DND-41 (cell line): ENCODE measurements at regions not wholly inside any gene's neighbourhood (a gene's known extent, or its start where the extent isn't known, plus 50 kb on each side); places are given as distances from the start of the nearest gene placed in this dataset.

ENCODE experiments used
- ATAC-seq: fragments of 200-7000 bp; cut with Tn5 transposase; 3 replicates; pipeline ENCODE4 v1.9.1; 2021; ENCODE audit warnings: low read depth; ENCODE audit not compliant: insufficient read depth
- DNase-seq: peaks from one replicate; pipeline ENCODE4 v3.0.0-alpha.2; 2020
- H2AFZ ChIP-seq: 2 replicates; pipeline ENCODE4 v1.6.0; 2012; ENCODE audit warnings: low read depth, low read length
- H3K27ac ChIP-seq: 2 replicates; pipeline ENCODE4 v1.5.1; 2012; ENCODE audit warnings: low read length, inconsistent platforms
- H3K27me3 ChIP-seq: fragments of 200-600 bp; sonication (generic); 2 replicates; pipeline ENCODE4 v1.6.0; 2012; ENCODE audit warnings: low read length, mild to moderate bottlenecking, inconsistent platforms; ENCODE audit not compliant: insufficient read depth, poor library complexity
- H3K36me3 ChIP-seq: 2 replicates; pipeline ENCODE4 v1.5.1; 2012; ENCODE audit warnings: low read length, inconsistent platforms; ENCODE audit not compliant: insufficient read depth
- H3K4me1 ChIP-seq: 2 replicates; pipeline ENCODE4 v1.5.1; 2012; ENCODE audit warnings: mild to moderate bottlenecking, low read length; ENCODE audit not compliant: insufficient read depth
- H3K4me2 ChIP-seq: 2 replicates; pipeline ENCODE4 v1.6.0; 2012; ENCODE audit warnings: mild to moderate bottlenecking, moderate library complexity, low read length, inconsistent platforms; ENCODE audit not compliant: insufficient read depth
- H3K4me3 ChIP-seq, 2 experiments: fragments of 200-600 bp in 1 of 2; shearing (Covaris generic) in 1 of 2; 2 replicates each; pipeline ENCODE4 v1.5.1; 2012 to 2016; ENCODE audit warnings: inconsistent platforms in 2 of 2, low read length in 2 of 2, mild to moderate bottlenecking in 2 of 2, low read depth in 1 of 2, moderate library complexity in 1 of 2
- H3K79me2 ChIP-seq: 2 replicates; pipeline ENCODE4 v1.6.0; 2012; ENCODE audit warnings: low read length, inconsistent platforms; ENCODE audit not compliant: insufficient read depth
- H3K9ac ChIP-seq: 2 replicates; pipeline ENCODE4 v1.6.0; 2012; ENCODE audit warnings: low read depth, mild to moderate bottlenecking, inconsistent platforms, low read length, moderate library complexity
- H3K9me3 ChIP-seq: 2 replicates; pipeline ENCODE4 v1.5.1; 2012; ENCODE audit warnings: low read length, moderate library complexity, mild to moderate bottlenecking, inconsistent platforms; ENCODE audit not compliant: insufficient read depth, severe bottlenecking
- H4K20me1 ChIP-seq: 2 replicates; pipeline ENCODE4 v1.6.0; 2012; ENCODE audit warnings: low read length; ENCODE audit not compliant: insufficient read depth
- EZH2 ChIP-seq: IDR thresholded peaks from 3 replicates; pipeline ENCODE4 v1.6.1; 2012; ENCODE audit warnings: borderline replicate concordance, low read depth, mild to moderate bottlenecking, moderate library complexity, low read length, inconsistent platforms; ENCODE audit not compliant: severe bottlenecking
- TF ChIP-seq, protein P1 (sequence below): IDR thresholded peaks from 2 replicates; pipeline ENCODE4 v1.5.1; 2012; ENCODE audit warnings: borderline replicate concordance, low read length, moderate library complexity, mild to moderate bottlenecking; ENCODE audit not compliant: poor library complexity, severe bottlenecking; ENCODE audit errors: extremely low read depth

DNA sequence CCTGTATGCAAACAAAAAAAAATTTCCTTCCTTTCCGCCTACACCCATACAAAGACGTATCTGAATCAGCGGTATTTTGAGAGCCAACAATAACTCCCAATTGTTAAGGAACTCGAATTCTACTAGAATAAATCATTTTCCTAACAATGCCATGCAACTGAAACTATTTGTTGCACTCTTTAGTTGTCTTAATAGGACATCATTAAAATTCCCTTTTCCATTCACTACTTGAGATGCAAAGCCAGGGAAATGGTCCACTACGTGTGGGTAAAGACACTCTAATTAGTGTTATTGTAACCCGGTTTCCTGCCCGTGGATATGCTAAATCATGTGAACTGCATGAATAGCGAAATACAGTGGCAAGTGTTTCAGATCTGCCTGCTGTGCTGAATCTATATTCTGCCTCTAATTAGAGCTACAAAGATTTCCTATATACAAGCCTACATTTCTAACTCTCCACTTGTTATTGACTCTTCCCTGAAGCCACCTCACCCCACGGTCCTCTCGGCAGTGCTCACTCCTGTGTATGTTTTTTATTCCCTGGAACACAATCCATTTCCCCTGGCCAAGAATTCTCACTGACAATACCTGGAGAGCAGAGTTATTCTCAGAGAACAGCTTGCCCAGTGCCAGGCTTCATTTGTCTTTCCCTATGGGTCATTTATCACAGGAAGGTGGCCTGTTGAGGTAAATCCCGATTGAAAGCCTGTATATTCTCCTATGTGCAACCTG, 168.3 kb downstream of the PAWR start:
- Histone ChIP-seq H3K4me3 (no peak overlapping the region), H3K9me3 (no peaks in the 10 kb centered on the region), H3K27ac (no peak overlapping the region), H3K4me1 (no peaks in the 10 kb centered on the region), H3K9ac (no peak overlapping the region), H3K27me3 (no peaks in the 10 kb centered on the region), H3K79me2 (no peaks in the 10 kb centered on the region), H2AFZ (no peak overlapping the region), H3K4me2 (no peak overlapping the region), H3K36me3 (no peaks in the 10 kb centered on the region), H4K20me1 (no peaks in the 10 kb centered on the region)
- TF ChIP-seq, protein P1, sequence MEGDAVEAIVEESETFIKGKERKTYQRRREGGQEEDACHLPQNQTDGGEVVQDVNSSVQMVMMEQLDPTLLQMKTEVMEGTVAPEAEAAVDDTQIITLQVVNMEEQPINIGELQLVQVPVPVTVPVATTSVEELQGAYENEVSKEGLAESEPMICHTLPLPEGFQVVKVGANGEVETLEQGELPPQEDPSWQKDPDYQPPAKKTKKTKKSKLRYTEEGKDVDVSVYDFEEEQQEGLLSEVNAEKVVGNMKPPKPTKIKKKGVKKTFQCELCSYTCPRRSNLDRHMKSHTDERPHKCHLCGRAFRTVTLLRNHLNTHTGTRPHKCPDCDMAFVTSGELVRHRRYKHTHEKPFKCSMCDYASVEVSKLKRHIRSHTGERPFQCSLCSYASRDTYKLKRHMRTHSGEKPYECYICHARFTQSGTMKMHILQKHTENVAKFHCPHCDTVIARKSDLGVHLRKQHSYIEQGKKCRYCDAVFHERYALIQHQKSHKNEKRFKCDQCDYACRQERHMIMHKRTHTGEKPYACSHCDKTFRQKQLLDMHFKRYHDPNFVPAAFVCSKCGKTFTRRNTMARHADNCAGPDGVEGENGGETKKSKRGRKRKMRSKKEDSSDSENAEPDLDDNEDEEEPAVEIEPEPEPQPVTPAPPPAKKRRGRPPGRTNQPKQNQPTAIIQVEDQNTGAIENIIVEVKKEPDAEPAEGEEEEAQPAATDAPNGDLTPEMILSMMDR = no peak
- no peak for TF ChIP-seq EZH2
- ATAC-seq = no peak
- no peak for DNase-seq

GRCh38 chr12:79521576-79521975, 169.2 kb downstream of the PAWR start:
- no peak for DNase-seq
- no peak for ATAC-seq
- H3K27me3 ChIP-seq = no peaks in the 10 kb centered on the region
- TF ChIP-seq, protein P1 = no peak
- no peak for TF ChIP-seq EZH2
- H3K4me1 ChIP-seq = no peaks in the 10 kb centered on the region
- H3K9me3 ChIP-seq = no peaks in the 10 kb centered on the region
- no peak overlapping the region for H3K4me3 ChIP-seq
- no peak overlapping the region for H3K4me2 ChIP-seq
- H3K79me2 ChIP-seq = no peaks in the 10 kb centered on the region
- H3K36me3 ChIP-seq = no peaks in the 10 kb centered on the region
- H3K9ac ChIP-seq = no peak overlapping the region
- H3K27ac ChIP-seq = no peak overlapping the region
- no peaks in the 10 kb centered on the region for H4K20me1 ChIP-seq
- H2AFZ ChIP-seq = no peak overlapping the region

DNA sequence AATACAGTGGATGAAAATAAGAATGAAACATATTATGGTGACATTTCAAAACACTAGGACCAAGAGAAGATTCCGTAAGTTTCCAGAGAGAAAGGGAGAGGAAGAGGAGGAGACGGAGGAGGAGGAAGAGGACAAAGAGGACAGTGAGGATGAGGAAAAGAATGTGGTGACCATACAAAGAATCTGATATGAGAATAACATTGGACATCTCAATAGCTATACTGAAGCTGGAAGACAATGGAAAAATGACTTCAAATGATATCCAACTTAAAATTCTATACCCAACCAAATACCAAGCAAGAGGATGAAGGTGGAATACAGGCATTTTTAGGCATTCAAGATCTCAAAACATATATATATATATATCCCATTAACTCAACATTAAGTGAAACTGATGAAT, 173.4 kb downstream of the PAWR start:
- no peak overlapping the region for H3K4me3 ChIP-seq
- no peak for ATAC-seq
- no peaks in the 10 kb centered on the region for H3K79me2 ChIP-seq
- no peaks in the 10 kb centered on the region for H3K4me1 ChIP-seq
- H3K27me3 ChIP-seq = no peaks in the 10 kb centered on the region
- TF ChIP-seq, protein P1 = no peak
- no peak for TF ChIP-seq EZH2
- no peak overlapping the region for H3K27ac ChIP-seq
- H2AFZ ChIP-seq = no peak overlapping the region
- no peak for DNase-seq
- no peaks in the 10 kb centered on the region for H4K20me1 ChIP-seq
- H3K36me3 ChIP-seq = no peaks in the 10 kb centered on the region
- no peak overlapping the region for H3K9ac ChIP-seq
- H3K9me3 ChIP-seq = no peaks in the 10 kb centered on the region
- no peak overlapping the region for H3K4me2 ChIP-seq
